ENCODE measurements at regions not wholly inside any gene's neighbourhood (a gene's known extent, or its start where the extent isn't known, plus 50 kb on each side); places are given as distances from the start of the nearest gene placed in this dataset.
"Not testable (repeated sequence)": the region's sequence is repeated elsewhere in the genome, so short reads cannot be mapped to it uniquely, and the experiment has no call there.

DNA sequence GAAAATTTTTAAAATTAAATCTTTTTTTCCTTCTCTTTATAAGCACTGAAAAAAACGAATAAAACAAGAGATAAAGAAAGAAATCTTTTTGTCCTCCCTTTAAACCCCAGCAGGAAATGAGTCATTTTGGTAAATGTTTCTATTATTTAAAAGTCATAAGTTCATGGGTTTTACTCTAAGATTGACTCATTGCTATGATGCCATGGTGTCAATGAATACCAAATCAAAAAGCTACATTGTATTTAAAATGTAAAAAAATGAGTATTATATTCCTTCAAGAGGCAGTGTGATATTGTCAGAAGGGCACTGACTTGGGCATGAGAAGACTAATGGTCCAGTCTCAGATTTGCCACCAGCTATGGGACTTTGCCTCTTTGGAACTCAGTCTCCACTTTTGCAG is 303.4 kb upstream of the DNAJC19 start:
- intact Hi-C loops (cut with DNase I), result loop anchor here (1.0 kb wide), 1 partner anchor 23 kb away; no protein-coding TSS in a partner anchor
- no peak for DNase-seq

DNA sequence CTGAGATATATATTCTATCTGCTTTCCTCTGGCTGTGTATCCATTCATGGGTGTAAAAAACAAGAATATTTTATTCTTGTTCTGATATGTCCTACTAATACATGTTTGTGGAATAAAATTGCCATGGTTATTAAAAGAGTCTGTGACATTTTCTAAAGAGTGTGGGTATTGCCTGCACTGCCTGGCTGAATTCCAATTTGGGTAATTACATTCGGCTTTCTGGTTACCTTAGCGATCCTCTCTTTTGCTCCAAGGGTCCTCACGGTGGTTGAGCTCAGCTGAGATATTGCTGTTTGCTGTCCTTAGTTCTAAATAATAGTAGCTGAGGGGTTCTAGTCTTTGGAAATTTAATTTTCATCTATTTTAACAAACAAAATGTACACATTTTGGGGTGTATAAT is 301.4 kb upstream of the DNAJC19 start:
- DNase-seq, result no peak
- intact Hi-C loops (cut with DNase I), result no loop called here

DNA sequence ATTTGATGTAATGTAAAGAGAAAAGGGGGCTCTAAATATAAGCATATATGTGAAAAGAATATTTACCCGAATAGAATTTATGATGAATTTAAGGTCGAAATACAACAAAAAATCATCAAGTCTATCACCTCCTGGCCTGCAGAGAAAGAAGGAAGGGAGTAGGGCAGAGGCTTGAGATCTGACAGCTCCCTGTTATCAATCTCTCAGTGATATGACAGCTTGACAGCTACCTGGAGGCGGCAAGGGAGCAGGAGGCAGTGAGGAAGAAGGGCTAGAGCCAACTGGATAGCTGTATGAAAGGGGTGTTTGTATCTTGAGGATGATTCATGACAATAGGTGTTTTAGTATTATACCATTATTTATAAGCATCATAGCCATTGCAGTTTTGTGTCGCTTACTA is 299.8 kb upstream of the DNAJC19 start:
- intact Hi-C loops (cut with DNase I), result no loop called here
- DNase-seq, result no peak

DNA sequence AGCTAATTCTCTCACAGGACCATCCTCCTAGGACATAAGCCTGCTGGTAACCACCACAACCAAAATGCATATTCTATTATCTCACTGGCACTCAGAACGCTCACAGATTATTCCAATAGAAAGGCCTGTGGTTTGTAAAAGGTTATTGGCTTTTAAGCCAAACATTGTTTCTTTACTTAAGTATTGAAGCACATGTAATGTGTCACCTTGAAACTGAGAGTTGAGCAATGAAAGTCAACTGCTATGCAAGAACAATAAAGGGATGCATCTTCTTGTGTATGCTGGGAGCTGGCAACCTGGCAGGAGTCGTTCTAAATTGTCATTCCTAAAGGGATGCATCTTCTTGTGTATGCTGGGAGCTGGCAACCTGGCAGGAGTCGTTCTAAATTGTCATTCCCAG is 298.6 kb upstream of the DNAJC19 start:
- DNase-seq, result no peak
- intact Hi-C loops (cut with DNase I), result no loop called here

DNA sequence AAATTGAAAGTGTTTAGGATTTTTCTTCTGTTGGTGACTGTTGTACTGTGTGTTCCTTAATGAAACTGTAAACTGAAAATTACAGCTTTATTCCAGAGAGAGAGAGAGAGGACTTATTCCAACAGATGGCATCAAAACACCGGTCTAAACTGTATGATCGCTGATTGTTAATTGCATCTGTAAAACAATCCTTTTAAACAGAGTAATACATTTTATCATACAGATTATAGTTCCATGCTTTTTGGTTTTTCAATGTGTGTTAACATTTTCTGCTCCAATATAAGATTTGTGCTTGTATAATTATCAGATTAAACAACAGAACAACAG is 289.7 kb upstream of the DNAJC19 start:
- intact Hi-C loops (cut with DNase I), result loop anchor here (5.0 kb wide), 1 partner anchor 423 kb away; no protein-coding TSS in a partner anchor
- no peak for DNase-seq

DNA sequence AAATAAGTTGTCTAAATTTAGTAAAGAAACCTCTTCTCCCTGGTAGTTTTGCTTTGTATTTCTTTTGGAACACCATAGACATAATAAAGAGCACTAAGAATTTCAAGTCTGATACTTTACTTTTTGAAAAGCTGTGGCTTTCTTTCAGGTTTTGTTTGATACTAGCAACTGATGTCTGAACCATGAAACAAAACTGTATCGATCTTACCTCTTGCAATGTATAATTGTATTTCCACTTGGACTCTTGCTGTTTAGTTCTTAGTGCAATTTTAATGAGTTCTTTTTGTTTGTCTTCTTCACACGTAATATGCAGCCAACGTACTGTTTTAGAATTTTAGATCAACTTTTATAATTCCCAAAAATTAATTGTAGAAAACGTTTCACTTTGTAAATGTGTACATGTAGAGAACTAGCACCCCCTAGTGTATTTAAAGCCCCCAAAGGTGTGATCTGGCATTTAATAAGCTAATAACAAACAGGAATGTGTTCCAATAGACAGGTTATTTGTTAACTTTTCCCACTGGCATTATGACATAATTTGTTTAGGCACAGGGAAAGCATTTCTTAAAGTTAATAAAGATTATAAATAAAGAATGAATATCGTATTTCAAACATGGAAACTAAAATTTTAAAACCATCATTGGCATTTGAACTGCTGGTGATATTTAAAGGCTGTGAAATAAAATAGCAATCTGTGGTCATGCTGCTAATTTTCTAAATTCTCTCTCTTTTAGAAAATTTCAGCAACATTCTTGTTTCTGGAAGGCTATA is 289.1 kb upstream of the DNAJC19 start:
- intact Hi-C loops (cut with DNase I), result loop anchor here (1.0 to 5.0 kb wide), 2 partner anchors 68 to 424 kb away; no protein-coding TSS in a partner anchor
- DNase-seq, result no peak

DNA sequence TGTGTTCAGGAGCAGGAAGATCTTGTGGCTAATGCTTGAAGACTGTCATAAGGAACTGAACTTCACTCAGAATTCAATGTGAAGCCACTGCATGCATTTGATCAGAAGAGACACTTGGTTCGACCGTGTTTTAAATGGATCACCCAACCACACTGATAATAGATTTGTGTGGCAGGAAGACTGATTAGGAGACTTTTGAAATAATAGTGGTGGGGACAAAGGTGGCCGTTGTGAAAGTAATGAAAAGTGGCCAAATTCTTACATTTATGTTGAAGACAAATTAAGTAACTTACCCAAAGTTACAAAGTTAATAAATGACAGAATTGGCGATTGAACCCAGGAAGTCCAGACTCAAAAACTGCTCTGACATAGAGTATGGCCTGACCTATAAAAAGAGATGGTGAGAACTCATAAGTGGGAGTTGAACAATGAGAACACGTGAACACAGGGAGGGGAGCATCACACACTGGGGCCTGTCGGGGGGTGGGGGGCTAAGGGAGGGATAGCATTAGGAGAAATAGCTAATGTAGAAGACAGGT is 286.9 kb upstream of the DNAJC19 start:
- DNase-seq, result no peak
- intact Hi-C loops (cut with DNase I), result loop anchor here (5.0 kb wide), 1 partner anchor 426 kb away; no protein-coding TSS in a partner anchor

DNA sequence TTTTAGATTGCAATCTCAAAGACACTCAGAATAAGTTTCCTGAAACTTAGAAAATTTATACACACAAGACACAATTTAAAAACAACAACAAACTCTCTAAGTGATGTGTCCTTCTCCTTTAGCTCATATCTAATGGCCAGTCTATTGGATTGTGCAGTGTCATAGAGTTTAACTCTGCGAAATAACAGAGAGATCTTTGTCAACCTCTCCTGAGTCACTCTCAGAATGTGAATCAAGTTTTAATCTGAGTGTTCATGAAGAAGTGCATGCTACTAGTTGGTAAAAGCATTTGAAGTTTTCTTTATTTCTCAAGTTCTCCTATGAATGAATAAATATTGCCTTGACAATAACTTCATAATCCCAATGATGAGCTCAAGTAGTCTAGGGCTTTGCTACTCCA is 284.5 kb upstream of the DNAJC19 start:
- DNase-seq, result no peak
- intact Hi-C loops (cut with DNase I), result no loop called here

DNA sequence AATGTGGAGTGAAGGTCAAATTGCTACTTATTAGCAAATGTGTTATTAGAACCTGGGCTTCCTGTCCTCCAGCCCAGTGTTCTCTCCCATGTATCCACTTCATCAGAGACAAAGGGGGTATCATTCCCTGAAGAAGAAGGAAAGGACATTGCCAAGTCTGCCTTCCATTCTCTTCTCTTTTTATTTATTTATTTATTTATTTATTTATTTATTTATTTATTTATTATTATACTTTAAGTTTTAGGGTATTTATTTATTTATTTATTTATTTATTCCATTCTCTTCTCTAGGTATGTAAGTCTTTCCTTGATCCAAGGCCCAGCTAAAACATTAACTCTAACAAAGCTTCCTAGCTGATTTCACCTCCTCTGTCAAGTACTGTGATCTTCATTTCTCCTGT is 277.8 kb upstream of the DNAJC19 start:
- no peak for DNase-seq
- intact Hi-C loops (cut with DNase I), result no loop called here

DNA sequence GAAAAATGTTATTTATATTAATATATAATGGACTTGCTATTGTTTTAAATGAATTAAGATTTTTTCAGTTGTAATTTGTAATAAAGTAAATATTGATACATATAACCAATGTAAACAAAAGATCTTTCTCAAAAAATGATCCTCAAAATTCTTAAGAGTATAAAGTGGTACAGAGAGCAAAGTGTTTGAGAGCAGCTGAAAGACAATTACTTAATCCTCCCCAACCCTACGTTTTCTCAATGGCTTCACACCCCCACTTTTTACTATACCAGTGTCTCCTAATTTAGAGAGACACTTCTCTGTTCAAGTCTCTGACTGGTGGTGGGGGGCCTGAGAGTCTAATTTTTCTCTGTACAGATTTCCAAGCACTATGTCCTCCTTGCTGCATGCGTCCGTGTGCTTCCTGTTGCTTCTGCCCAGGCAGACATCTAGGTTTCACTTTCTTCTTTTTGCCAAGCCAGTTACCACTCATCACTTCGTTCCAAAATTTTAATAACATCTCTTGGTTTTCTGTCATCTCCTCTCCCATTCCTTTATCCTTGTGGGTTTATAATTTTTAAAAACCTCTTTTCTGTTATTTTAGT is 276.3 kb upstream of the DNAJC19 start:
- no peak for DNase-seq
- intact Hi-C loops (cut with DNase I), result no loop called here

DNA sequence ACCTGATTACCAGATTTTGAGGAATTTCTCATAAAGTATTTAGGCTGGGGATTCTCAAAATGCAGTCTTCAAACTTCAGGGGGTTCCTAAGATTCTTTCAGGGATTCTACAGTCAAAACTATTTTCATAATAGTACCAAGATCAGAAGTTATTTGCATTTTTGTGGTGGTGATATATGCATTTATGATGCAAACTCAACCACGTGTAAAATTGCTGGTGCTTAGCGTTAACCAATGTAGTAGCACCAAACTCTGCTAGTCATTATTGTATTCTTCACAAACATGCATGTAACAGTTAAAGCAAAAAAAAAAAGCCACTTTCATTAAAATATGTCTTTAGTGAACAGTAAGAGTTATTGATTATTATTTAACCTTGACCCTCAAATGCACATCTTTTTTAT is 274.9 kb upstream of the DNAJC19 start:
- intact Hi-C loops (cut with DNase I), result no loop called here

DNA sequence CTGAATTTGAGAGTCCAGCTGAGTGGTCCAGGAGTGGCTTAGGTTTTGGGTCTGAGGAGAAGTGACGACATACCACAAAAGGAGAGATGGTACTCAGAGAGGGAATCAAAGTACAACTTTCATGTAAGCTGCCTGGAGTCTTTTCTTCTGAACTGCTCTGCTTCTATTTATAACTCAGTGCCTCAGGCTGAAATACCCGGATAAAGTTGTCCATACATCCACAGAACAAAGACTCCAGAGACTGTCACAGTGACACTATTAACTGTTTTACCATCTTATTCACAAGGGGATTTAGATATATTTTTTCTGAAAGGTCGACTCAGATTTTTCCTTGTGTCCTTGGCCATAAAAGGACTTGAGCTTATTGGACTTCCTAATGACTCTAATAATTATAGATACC is 264.3 kb upstream of the DNAJC19 start:
- intact Hi-C loops (cut with DNase I), result no loop called here
- no peak for DNase-seq

More for the DNA sequence above, 274.9 kb upstream of the DNAJC19 start:
- DNase-seq, result no peak

DNA sequence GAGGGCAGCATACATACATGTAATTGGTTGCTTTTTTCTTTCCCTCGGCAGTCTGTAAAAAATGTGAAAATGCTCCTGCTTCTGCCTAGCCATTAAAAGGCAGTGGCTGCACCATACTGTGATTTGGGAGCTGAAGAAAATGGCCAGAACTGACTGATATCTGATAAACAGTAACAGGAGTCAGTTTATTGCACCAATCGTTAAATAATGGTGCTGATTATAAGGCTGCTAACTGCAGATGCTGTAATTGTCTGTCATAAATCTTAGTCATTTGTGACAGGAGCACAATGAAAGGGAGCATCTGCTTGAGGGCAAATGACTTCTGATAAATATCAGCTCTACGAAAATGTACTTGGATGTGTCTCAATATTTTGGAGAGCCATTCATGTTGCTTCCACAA is 263.1 kb upstream of the DNAJC19 start:
- intact Hi-C loops (cut with DNase I), result no loop called here
- DNase-seq, result no peak

DNA sequence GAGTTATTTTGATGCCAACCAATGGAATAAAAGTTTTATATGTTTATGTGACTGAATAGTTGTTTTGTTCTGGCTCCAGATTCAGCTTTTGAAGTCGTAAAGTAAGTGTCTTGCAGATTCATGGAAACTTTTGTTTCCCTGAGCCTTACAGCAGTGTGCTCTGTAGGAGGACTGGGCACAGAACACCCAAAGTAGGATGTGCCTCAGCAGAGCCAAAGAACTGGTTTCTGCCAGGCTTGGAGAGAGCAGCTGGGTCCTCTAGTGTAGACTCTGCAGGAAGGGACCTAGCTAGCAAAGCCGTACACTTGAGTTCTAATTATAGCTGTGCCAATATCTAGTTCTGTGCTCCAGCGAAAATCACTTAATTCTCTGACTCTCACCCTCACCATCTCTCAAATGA is 261.2 kb upstream of the DNAJC19 start:
- DNase-seq, result no peak
- intact Hi-C loops (cut with DNase I), result no loop called here

DNA sequence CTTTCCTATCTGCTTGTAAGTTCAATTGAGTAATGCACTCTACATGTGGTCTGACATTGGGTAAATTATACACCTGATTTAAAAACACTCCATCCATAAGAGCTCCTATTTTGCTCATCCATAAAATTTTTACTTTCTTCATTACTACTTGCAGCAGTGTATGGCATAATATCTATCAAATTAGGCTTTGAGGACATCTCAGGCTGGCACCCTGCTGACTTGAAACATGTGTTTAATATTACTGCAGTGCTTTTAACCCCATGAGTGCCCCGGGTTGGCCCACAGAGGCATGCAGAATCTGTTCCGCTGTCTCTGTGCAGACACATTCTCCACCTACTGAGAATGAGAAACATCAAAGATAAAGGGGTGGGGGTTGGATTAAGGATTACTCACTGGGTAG is 249.9 kb upstream of the DNAJC19 start:
- no peak for DNase-seq
- intact Hi-C loops (cut with DNase I), result no loop called here

DNA sequence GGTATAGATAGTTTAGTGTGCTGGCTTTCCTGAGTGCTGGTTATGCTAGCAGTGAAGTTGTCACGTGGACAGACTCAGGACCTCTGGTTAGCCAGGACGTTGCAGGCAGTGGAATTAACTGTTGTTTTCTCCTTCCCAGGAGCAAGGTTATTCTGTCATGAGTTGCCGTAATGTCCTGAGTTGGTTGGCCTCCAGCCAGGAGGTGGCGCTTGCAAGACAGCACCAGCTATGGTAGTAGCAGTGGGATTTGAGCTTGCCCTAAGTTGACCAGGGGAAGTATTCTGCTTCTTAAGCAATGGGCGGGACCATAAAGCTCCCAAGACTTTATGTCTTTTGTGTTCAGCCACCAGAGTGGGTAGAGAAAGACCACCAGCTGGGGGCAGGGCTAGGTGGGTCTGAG is 240.7 kb upstream of the DNAJC19 start:
- intact Hi-C loops (cut with DNase I), result no loop called here
- peak in 2 of 10 donors; percentile 42 to 61 for DNase-seq

DNA sequence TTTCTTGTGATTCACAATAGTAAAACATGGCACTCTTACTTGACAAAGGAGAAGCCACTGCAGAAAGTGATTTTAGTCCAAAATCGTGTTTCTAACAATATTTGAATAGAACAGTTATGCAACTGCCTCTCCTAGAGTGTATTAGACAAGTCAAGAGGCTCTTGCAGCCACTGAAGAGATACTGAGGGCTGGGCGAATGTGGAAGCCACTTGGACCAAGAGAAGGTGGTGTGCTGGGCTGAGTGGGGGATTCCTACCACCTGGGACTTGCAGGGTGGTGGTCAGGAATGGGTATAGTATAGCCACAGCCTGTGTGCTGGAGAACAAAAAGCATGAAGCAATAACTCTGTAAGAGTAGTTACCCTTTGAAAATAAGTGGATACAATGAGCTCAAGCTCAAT is 223.8 kb upstream of the DNAJC19 start:
- intact Hi-C loops (cut with DNase I), result loop anchor here (5.0 kb wide), 2 partner anchors 489 to 1469 kb away; no protein-coding TSS in a partner anchor

DNA sequence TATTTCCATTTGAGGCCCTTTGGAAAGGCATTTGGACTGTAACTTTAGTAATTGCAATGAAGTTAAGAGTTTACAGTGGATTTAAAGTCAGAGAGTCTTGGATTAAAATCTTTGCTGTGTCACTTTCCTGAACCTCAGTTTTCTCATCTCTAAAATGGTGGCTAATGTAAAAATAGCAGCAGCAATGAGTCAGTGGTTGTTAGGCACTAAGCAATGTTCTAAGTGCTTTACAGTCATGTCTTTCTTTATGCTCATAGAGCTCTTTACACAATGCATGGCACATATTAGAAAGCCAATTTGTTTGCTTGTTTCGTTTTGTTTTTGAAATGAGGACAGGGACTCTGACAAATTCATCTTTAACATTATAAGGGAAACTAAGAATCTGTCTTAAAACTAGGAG is 222.7 kb upstream of the DNAJC19 start:
- intact Hi-C loops (cut with DNase I), result loop anchor here (5.0 kb wide), 2 partner anchors 490 to 1470 kb away; no protein-coding TSS in a partner anchor
- no peak for DNase-seq

More for the DNA sequence above, 223.8 kb upstream of the DNAJC19 start:
- no peak for DNase-seq

DNA sequence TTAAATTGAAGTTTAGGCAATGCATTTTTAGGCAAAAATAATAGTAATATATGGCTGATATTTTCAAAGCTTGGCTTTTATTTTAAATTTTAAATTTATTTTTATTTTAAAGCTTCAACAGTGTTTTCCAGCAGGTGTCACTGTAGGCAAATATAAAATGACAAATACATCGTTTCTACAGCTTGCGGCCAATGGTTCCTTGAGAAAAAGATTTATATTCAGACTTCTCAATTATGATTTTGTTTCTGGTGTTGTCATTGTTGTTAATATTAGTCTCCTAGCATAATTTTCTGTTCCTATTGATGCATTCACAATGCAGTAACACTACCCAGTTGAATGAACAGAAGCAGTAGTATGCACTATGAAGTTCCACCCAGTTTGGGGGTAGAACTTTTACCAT is 220.7 kb upstream of the DNAJC19 start:
- no peak for DNase-seq
- intact Hi-C loops (cut with DNase I), result loop anchor here (1.0 to 5.0 kb wide), 4 partner anchors 68 to 1472 kb away; no protein-coding TSS in a partner anchor

DNA sequence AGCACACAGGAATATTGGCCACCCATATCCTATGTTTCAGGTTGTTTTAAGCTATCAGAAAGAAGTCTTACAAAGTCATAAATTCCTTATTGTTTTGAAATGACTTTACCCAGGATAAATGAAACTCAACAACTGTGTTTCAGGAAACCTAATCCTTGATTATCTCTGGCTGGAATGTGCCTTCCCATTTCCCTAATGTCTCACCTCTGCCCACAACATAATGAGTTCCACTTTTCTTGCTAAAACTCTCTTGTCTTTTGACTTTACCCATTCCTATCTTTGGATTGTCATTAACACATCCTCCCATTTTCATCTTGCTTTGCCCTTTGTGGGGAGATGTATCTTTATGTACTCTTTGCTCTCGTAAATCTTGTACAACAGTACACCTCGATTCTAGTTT is 200.0 kb upstream of the DNAJC19 start:
- intact Hi-C loops (cut with DNase I), result no loop called here
- no peak for DNase-seq

DNA sequence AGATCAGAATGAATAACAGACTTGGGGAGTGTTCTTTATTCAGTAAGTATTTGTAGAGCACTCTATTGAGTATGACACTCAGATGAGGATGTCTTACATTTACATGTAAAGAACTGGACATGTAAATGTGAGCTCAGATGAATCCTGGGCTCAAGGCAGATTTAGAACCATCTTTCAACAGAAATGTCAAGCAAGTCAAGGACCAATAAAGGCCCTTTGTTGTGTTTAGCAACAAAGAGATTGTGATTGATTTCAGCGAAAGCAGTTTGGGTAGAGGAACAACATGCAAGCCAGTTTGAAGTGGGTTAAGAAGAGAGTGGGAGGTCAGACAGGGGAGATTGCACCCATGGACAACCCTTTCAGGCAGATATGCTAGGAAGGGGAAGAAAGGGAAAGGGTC is 194.2 kb upstream of the DNAJC19 start:
- no peak for DNase-seq
- intact Hi-C loops (cut with DNase I), result no loop called here

DNA sequence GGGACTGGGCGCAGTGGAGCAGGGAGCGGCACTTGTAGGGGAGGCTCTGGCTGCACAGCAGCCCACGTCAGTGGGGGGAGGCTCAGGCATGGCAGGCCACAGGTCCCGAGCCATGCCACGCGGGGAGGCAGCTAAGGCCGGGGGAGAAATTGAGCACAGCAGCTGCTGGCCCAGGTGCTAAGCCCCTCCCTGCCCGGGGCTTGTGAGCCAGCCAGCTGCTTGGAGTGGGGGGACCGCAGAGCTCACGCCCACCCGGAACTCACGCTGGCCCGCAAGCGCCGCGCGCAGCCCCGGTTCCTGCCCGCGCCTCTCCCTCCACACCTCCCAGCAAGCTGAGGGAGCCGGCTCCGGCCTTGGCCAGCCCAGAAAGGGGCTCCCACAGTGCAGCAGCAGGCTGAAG is 193.5 kb upstream of the DNAJC19 start:
- DNase-seq; intact Hi-C loops (cut with DNase I): not testable (repeated sequence)
